ENCODE measurements at regions not wholly inside any gene's neighbourhood (a gene's known extent, or its start where the extent isn't known, plus 50 kb on each side); places are given as distances from the start of the nearest gene placed in this dataset.

DNA sequence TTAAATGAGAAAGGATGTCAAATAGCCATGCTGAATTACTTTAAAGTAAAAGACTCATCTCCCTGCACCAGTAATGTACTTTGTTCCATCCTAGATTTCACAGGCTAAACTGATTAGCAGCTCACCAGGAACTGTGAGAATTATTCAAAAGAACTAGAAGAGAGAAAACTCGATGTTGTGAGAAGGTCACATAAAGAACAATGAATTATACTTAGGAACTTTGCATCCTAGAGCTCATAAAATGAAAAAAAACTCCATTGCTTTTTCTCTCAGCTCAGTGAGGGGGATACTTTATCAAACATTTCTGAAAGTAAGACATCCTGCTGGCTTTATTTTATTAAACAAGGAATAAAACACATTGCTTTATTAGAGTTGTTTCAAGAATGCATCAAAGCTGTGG lies 278.5 kb downstream of the MRPL39 start:
- DNase-seq = no peak

DNA sequence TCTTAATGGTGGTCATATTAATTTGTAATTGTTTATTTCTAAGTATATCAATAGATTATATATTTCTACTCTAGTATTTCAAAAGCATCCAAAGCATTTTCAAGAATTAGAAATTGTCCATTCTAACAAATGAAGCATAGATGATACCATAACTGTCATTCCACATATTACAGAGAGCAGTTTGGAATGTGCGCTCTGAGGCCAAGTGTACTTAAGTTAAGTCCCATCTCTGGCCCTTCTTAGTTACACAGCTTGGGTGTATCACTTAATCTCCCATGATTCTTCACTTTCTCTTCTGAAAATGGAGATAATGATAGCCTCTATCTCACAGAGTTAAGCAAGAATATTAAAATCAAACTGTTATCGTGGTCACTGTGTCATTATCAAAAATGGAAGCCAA lies 281.1 kb downstream of the MRPL39 start:
- no peak for DNase-seq

DNA sequence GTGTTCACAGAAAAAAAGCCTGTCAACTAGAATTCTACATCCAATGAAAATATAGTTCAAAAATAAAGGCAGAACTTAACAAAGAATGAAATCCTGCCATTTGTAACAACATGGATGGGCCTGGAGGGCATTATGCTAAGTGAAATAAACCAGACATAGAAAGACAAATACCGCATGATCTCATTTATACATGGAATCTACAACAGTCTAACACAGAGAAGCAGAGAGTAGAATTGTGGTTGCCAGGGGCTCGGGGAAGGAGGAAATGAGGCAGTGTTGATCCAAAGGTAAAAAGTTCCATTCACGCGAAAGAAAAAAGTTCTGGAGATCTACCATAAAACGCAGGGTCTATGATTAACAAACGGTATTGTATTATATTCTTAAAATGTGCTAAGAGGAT lies 282.6 kb downstream of the MRPL39 start:
- DNase-seq = no peak

DNA sequence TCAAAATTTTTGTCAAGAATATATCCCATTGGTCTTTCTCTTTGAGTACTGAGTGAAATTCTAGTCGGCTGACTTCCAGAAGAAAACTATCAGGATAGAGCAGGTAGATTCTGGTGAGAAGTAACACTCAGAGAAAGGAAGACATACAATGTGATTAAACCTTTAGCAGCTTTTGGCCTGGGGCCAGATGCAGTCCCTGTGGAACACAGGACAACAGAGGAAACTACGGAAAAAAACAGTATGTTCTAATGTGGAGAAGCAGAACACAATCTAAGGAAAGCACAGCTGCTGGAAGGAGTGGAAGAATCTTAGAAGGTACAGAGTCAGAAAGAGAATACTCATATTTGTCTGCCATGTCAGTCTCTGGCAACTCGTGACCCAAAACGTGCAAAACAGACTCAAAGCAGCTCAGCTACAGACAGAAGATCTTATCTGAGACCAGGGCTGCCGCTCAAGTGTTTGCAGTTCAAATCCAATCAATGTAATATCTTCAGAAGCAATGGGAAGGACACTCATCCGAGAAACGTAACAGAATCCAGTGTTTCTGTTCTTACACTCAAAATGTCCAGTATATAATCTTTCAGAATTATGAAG lies 283.8 kb downstream of the MRPL39 start:
- no peak for DNase-seq

DNA sequence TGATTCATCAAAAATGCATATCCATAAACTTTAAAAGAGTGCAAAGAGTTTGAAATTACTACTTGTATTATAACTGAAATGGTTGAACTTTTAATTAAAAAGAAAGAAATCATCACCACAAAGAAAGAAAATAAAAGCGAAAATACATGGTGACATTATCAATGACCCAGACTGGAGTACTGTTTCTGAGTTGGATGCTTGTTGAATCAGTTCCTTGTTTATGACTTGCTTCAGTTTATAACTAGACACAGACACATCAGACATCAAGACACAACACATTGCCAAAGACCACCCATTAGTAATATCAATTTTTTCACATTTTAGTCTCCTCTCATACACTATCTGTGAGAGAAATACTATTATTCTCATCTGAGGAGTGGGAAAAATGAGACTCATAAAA lies 293.0 kb downstream of the MRPL39 start:
- no peak for DNase-seq

DNA sequence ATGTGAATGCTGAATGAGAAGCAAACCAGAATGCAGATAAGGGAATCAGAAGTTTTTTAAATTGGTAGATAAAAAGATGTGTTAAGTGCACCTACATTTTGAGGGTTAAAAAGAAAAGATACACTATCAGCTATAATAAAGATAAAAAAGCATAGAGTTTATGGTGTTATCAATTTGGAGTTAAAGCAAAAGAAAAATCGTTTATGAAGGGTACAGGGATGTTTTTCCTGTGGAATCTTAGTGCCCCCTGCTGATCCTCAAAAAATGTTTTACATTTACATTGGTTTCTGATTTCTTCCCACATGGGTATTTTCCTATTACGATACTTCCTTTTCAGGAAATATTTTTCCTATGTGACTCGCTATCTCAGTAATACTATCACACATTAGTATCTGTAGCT lies 293.5 kb downstream of the MRPL39 start:
- DNase-seq = no peak

DNA sequence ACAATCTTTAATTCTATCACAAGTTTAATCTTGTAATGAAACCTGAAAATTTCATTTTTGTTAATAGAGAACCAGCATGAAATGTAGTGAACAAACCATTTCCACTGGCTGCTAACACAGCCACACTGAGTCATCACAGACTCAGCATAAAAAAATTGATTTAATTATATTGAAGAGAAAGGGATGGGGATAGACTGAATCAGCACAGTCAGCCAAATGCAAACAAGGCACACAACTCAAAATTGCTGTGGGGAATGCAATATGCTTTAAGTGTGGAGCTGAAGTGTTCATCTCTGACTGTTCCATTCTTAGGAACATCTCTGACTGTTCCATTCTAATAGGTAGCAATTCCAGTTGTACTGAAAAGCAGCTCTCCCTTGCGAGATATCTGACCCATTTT lies 299.8 kb downstream of the MRPL39 start:
- DNase-seq = no peak

DNA sequence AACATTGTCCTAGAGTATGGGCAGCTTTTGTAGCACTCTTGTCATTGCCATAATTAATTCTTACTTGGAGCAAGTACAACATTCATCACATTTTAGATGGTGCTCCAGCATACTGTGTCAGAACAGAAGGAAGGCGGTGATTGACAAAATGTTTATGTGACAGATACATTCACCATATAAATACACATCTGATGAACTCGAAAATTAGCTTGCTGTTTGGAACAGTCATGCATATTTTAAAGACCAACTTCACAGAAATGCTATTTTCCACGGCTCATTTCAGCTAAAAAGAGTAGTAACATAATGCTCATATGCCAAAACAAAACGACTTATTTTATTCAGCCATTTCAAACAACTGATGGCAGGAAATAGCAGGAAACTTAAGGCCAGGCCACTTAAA lies 302.7 kb downstream of the MRPL39 start:
- DNase-seq = no peak

DNA sequence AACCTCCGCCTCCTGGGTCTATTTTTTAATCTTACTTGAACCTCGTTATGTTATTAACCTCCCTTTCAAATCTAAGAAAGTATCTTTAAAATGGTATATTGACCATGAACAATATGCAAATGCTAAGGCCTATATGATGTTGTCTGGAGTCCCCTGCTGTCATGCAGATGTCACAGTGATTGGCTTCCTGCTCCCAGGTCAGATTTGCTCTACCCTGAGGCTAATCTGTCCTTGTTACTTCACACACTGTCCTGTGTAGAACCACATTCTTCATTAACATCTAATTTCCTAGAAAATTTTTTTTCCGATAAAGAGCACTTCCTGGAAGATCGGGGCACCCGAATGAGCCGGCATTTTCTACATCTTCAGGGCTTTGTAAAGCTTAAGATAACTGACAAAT lies 306.6 kb downstream of the MRPL39 start:
- DNase-seq = no peak

DNA sequence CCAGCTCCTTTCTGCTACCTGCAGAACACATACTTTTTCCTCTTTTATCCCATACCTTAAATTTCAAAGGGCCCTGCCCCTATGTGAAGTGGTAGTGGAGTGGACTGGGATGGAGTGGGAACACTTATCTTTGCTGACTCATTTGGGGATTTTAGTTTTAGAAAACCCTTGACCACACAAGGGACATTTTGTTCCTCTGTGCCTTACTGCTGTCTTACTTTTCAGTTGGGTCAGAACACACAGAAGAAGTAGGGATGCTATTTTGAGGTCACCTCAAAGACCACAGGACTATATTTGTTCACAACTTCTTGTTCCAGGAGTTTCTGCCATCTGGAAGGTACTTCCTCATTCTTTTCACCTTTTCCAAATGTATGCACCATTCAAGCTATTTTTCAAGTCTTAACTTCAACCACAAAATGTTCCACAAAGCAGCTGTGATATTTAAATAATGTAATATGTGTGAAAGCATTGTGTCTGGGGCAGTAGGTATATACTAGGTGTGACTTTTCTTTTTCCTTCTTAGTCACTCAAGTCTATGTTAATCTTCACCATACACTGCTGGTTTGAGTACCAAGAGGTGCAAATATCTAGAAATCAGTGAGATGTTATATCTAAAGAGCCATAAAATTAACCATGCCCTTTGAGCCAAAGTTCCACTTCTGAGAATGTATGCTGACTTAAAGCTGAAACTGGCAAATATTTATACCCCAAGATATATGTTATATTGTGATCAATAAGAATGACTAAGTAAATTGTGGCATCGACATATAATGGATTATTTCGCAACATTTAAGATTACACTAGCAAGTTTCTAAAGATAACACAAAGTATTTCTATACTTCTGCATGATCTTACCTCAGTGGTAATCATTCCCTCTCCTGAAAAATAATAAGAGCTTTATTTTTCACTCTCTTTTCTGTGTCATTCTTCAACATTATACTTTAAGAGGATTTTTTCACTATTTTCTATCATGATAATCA lies 308.5 kb downstream of the MRPL39 start:
- DNase-seq = no peak

DNA sequence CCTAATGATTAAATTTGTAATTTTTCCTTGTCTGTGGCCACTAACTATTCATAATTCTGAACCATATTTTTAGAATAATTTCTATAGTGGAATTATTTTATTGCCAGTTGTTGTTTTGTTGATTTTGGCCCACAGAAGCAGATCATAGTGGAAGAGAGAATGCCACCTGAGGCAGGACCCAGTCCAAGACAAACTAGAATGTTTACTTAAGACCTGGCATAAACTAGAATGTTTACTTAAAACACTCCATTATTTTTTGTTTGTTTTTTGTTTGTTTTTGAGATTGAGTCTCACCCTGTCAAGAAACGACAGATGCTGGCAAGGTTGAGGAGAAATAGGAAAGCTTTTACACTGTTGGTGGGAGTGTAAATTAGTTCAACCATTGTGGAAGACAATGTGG lies 310.2 kb downstream of the MRPL39 start:
- no peak for DNase-seq

DNA sequence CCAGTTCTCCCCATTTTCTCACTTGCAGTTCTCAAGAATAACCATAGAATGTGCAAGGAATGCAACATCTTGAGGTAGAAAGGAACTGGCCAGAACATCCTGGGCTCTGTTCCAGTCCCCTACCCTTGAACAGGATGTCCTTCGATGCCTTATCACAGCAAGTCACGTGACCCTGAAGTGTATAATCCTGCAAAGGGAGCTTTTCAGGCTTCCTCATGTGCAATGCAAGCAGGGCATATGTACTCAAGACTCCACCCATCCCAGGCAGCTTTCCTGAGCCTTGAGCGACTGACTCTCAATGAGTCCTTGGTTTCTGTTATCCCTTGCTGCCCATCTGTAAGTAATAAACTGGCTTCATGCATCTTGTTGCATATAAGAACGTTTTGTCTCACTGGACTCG lies 311.0 kb downstream of the MRPL39 start:
- no peak for DNase-seq

DNA sequence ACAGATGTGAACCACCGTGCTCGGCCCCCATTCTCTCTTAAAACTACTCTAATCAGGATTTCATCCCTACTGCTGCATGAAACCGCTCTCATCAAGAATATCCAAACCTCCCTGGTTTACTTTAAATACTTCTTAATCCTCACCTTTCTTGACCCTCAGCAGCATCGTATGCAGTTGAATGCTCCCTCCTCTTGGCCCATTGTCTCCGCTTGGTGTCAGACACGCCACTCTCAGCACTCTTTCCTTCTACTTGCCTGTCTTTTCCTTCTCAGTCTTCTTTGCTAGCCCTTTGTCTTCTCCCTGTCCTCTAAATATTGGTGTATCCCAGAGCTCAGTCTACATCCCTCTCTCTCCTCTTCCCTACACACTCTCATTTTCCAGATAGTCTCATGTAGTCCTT lies 314.9 kb downstream of the MRPL39 start:
- no peak for DNase-seq

DNA sequence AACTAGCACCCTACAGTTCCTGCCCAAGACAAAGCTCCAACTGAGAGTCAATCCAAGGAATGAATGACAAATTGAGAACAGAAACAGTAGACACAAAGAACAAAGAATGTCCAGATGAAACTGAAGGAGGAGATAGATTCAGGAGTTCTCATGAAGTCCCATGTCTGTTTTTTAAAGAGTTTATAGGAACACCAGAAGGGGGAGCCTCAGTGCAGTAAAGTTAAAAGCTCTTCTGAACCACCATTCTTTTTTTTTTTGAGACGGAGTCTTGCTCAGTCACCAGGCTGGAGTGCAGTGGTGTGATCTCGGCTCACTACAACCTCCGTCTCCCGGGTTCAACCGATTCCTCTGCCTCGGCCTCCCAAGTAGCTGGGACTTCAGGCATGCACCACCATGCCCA lies 323.6 kb downstream of the MRPL39 start:
- DNase-seq = no peak

DNA sequence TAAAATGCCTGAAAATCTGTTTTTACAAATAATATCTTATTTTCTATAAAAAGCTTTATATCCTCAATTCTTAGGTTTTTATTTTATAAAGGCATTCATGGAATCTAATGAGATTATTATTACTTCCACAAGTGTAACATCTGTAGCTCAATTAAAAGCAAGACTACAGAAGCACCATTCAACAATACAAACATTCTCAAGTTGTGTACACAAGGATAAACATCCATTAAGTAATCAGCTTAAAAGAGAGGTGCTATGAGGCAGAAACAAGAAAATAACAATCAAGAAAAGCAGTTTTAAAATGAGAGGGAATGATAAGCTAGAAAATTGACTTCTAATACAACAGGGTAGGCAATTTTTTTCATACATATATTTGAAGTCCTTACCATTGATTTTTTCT lies 326.1 kb downstream of the MRPL39 start:
- DNase-seq = no peak

DNA sequence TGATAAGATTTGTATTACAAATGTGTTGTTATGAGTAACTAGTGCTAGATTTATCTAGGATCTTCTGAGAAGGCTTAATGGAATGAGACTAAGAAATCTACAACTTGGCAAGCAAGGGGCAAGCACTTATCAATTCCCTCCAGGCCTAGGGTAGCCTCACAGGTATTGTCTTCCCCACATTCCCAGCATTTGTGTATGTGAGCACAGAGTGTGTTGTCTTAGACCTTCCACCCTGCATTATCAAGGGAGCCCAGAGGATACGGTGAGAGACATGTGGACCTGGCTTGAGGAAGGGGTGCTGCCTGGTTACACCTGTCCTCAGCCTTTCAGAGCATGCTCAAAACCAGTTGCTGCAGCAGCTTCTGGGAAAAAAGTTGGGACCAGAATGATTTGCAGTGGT lies 327.2 kb downstream of the MRPL39 start:
- no peak for DNase-seq

DNA sequence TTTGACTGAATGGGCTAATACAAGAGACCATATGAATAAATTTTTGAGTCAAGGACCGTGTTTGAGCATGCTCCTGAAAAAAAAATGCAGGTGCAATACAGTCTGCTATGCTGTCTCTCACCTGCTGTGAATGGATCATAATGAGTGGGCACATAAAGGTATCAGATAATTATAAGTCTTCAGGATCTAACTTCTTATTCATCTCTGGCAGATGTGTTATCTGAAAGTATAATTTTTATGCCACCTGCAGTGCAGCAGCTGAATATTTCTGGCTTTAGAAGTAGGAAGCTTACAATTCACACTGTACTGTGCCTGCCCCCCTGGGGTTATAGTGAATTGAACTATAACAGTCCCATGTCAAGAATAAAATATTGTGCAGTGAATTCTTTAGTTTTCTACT lies 333.3 kb downstream of the MRPL39 start:
- no peak for DNase-seq

DNA sequence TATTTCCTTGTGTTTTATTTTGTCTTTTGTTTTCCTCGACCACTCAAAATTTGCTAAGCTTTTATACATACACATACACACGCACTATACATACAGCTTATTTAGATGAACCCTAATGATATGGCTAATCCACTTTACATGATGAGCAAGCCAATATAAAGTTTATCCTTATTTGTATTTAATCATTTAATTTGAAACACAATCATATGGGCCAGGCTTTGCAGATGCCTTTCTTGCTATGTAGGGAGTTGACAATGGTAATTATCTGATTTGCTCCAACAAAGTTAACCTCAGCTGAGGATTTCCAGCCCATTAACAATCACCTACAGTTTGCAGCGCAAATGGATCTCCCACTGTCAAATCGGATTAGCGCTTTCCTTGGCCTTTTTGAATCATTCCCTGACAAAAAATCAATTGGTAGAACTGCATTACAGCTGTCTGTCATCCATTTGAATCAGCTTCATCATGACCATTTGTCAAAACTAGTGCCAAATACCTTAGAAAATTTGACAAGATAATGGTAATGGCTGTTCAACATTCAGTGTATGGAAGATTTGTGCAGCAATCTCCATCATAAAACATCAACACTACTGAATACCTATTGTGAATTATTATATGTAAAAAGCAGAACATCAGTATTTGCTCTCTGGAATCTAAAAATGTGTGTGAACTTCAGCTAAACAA lies 352.6 kb downstream of the MRPL39 start:
- no peak for DNase-seq

DNA sequence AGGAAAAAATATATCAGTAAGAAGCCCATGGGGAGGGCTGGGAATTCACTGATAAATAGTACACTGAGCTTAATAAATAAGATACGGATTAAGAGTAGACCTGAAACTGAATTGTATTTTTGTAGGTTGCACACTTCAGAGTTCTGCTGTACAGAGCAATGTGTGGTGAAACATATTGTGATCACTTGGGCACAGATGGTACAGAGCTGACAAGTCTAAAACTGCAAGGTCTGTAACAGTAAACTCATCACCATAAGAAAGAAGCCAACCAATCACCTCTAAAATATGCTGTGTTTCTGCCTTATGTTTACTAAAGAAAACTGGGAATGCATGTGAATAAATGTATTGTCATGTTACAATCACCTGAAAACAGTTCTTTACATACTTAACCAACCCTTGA lies 360.7 kb downstream of the MRPL39 start:
- no peak for DNase-seq

DNA sequence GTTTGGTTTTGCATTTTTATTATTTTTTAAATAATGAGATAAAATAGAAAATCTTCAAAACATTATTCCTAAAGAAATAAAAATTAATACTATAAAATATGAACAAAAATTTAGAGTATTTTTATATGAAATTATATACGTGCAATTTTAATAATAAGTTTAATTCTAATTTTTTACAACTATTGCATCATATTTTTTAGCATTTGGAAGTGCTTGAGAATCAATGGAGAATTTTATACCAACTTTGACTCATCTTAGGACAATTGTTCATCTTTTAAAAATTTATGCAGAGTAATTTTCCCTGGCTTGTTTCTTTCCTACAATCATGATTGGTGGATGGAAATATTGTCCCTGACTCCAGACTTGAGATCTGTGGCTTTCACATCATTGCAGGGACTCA lies 362.5 kb downstream of the MRPL39 start:
- DNase-seq = no peak

DNA sequence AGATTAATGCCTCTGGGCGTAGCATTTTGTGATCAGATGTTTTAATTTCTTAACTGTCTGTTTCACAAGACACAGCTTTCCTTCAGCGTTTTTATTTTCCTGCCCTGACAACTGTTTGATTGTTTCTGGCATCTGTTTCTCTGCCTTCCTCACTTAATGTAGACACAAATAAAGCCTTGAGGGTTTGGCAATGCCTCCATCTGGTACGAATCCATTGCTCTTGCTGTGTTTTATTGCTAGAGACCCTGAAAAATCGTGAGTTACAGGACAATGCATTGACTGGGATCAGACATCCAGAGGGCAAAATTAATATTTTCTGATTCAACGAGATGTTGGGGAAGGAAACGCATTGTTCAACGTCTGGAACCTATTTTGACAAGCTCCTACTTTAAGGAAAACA lies 363.5 kb downstream of the MRPL39 start:
- no peak for DNase-seq

DNA sequence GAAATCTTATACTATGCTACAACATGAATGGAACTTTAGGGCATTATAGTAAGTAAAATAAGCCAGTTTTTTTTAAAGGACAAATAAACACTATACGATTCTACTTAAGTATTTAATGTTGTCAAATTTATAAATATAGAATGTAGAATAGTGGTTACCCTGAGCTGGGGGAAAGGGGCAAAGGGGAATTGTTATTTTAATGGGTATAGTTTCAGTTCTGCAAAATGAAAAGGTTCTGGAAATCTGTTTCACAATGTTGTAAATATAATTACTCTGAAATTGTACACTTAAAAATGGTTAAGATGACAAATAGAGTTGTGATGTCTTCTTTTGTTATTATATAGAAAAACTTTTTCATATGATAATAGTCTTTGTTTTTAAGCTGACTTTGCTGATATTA lies 366.3 kb downstream of the MRPL39 start:
- DNase-seq = no peak

DNA sequence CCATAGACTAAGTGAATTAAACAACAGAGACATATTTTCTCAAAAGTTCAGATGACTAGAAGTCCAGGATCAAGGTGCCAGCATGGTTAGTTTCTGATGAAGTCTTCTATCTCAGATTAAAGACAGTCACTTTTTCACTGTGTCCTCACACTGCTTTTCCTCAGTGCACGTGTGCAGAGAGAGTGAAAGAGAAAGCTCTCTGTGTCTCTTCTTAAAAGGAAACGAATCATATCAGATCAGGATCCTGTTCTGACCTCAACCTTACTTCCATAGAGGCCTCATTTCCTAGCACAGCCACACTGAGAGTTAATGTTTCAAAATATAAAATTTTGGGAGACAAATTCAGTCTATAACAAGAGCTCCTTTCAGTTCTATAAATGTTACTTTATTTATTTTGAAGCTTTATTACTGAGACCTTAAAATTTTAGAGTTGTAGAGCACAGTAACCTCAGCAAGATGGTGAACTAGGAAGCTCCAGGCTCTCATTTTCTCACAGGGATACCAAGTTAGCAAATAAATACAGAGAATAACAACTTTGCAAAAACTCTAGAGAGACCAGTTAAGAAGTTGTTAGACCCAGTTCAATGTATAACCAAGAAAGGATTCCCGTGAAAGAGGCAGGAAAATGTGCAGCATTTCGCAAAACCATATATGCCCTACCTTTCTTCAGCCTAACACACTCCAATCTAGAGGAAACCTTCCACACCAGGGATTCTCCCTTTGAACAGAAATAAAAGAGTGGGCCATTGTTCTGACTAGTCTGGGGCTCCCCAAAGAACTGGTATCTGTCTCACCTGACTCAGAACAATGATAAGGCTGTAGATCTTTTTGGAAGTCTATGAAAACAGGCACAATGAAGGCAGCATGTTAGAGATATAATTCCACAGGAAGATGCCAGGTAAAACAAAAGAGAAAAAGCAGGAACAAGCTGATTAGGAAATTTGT lies 372.2 kb downstream of the MRPL39 start:
- DNase-seq = no peak
